GM21619 (cell line): ENCODE measurements at regions not wholly inside any gene's neighbourhood (a gene's known extent, or its start where the extent isn't known, plus 50 kb on each side); places are given as distances from the start of the nearest gene placed in this dataset.

ENCODE experiments used
- ATAC-seq: cut with Tn5 transposase; IDR thresholded peaks from one replicate; pipeline ENCODE4 v1.9.1; 2021; ENCODE audit not compliant: unreplicated experiment

DNA sequence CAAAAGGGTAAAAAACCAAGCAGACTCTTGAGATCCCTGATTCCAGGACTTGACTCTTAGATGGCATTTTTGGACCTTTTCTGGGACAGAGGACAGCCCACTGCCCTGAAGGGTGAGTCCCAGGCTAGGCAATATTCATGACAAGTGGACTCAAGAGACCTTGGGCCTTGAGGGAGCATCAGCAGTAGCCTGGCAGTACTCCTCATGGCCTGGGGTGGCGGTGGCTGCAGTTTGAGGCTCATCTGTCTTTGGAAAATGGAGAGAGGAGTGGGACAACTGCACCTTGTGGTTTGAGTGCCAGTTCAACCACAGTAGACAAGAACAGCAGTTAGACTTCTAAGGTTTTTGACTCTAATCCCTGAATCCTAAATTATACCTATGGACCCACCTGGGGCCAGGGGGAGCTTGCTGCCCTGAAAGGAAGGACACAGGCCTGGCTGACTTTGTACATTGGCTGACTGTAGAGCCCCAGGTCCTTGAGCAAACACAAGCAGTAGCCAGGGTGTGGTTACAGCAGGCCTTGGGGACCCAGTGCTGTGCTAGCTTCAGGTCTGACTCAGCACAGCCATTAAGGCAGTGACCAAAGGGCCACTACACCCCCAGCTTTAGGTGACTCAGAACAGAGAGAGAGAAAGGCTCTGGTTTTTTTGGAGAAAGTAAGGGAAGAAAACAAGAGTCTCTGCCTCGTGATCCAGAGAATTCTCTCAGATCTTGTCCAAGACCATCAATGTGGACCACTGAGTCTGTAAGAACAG is 1023.2 kb downstream of the KCNT2 start:
- no peak for ATAC-seq

DNA sequence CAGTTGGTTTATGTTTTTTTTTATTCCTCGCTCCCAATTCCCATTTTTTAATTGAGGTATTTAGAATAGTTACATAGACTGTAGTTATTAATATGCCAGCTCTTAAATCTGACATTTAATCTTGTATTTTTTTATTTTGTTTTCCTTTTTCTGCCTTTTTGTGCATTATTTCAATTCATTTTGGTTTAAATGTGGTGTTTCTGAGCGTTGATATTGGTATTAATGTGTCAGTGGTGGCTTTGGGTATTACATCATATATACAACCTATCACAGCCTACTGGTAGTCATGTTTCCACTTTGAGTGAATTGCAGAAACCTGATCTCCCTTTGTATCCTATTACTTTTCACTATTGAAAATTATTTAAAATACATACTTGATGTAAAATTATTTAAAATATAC is 1027.3 kb downstream of the KCNT2 start:
- ATAC-seq = no peak

DNA sequence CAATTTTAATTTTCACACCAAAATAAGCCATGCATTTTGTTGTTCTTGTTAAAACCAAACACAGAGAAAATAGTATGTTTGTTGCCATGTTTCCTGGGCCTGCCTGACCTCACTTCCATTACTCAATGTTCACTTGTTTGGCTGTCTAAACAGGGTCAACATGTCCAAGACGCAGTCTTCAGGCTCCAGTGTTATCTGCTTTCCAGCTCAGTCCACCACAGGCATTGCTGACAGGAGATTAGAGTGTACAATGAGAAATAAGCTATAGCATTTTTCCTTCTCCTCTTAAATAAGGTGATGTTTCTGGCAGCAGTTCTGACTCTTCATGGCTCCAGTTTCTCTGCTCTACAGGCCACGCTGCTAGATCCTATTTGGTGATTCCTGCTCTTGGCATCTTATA is 1030.5 kb downstream of the KCNT2 start:
- ATAC-seq = no peak

DNA sequence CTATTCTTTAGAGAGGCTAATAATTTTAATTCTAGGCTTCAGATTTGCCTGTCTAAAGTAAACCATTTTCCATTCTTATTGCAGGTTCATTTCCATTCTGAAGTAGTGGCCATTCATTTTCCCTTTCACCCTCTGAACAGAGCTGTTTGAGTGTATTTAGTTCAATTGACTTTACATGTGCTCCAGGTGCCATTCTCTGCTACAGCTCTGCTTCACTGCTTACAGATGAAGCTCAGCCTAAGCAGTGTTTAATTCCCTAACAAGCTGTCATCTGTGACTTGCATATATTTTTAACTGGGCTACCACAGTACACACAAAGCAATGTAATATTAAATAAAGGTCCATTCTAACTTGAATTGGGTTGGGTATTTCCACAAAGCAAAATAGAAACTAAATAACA is 1031.6 kb downstream of the KCNT2 start:
- no peak for ATAC-seq

DNA sequence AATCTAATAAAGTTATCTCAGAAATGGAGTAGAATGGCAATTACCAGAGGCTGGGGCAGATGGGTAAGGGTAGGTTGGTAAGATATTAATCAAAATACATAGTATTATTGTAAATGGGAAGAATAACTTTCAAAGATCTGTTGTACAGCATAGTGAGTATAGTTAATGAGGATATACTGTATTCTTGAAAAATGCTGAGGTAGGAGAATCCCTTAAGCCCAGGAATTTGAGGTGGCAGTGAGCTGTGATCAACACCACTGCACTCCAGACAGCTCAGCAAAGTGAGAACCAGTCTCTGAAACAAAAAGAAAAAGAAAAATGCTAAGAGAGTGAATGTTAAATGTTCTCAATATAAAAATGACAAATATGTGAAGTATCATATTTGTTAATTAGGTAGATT is 1033.7 kb downstream of the KCNT2 start:
- ATAC-seq = no peak

DNA sequence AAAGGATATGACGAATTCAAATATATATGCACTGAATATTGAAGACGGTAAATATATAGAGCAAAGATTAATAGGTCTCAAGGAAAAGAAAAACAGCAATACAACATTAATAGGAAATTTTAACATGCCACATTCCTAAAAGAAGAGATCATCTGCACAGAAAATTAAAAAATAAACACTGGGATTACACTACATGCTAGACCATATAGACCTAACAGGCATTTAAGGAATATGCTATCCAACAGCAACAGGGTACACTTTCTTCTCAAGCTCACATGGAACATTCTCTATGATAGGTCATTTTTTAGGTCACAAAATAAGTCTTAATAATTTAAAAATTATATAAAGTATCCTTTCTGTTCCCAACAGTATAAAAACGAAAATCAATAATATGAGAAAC is 1038.3 kb downstream of the KCNT2 start:
- no peak for ATAC-seq

DNA sequence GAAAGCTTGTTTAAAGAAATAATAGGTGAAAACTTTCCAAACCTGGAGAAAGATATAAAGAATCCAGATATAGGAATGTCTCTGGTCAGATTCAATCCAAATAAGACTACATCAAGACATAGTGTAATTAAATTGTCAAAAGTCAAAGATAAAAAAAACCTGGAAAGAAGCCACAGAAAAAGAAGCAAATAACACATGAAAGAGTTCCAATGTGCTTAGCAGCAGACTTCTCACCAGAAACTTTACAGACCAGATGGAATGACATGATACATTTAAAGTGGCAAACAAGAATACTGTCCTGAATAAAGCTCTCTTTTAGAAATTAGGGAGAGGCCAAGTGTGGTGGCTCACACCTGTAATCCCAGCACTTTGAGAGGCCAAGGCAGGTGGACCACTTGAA is 1039.9 kb downstream of the KCNT2 start:
- ATAC-seq = no peak

DNA sequence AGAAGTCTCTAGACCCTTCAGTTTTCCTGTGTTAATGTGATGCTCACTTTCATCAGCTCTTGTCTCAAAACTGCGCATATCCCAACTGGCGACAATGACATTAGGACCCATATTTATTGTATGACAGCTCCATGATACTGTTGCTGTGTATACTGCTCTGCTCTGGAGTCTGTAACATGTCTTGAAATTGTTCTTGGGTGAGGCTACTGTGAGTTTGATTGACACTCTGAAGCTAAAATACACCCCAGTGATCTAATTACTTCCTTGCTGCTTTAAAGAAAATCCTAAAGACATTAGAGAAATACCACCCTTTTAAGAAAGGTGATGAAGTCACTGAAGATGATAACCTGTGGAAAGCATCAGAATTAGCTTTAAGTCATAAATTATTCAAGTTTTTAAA is 1046.2 kb downstream of the KCNT2 start:
- no peak for ATAC-seq

DNA sequence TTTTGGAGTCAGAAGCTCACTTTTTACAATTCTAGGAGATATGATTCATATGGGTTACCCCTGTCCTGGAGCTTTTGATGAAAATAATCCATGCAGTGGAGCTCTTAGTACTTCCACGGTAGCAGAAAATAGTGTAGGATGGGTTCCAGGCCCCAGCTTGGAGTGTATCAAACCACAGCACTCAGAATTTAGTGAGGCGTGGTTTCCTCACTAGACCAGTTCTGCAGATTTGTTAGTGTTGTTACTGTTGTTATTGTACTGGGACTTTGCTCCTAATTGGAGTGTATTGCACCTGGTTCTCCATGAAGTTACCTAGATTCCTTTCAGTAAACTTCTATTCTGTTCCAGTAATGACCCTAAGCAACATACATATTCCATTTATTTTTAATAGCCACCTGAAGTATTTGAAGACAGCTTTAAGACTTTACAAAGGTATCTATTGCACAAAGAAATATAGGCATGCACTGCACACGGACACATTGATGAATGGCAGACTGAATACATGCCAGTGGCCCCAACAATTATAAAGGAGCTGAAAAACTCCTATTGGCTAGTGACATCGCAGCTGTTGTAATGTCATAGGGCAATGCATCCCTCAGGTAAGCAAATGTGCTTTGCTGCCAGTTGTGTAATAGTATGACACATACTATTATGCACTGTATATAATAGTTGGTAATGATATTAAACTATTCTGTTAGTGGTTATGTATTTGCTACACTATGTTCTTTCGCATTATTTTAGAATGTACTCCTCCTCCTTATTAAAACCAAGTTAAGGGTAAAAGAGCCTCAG is 1058.0 kb downstream of the KCNT2 start:
- ATAC-seq = no peak

DNA sequence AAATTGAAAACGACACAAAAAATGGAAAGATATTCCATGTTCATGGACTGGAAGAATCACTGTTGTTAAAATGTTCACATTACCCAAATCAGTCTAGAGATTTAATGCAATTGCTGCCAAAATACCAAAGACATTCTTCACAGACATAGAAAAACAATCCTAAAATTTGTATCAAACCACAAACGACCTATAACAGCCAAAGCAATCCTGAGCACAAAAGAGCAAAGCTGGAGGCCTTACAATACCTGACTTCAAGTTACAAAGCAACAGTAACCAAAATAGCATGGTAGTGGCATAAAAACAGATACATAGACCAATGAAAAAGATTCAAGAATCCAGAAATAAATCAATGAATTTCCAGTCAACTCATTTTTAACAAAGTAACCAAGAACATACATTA is 1077.3 kb downstream of the KCNT2 start:
- no peak for ATAC-seq

DNA sequence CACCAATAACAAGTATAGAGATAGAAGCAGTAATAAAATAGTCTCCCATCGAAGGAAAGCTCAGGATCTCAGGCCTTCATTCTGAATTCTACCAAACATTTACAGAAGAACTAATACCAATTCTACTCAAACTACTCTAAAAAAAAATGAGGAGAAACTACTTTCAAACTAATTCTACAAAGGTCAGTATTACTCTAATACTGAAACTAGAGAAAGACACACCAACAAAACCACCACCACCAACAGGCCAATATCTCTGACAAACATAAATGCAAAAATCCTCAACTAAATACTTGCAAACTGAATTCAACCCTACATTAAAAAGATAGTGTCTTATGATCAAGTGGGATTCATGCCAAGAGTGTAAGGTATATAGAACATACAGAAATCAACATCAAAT is 1078.4 kb downstream of the KCNT2 start:
- no peak for ATAC-seq

DNA sequence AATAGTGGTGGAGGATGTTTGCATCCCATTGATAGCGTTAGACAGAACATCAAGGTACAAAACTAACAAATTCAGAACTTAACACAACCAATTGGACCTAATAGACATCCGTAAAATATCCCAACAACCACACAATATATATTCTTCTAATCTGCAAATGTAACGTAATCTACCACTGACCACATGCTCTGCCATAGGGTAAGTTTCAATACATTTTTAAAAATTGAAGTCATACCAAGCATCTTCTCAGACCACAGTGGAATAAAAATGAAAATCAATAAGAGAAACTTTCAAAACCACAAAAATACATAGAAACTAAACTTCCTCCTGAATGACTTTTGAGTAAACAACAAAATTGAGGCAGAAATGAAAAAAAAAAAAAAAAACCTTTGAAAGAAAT is 1087.5 kb downstream of the KCNT2 start:
- no peak for ATAC-seq

DNA sequence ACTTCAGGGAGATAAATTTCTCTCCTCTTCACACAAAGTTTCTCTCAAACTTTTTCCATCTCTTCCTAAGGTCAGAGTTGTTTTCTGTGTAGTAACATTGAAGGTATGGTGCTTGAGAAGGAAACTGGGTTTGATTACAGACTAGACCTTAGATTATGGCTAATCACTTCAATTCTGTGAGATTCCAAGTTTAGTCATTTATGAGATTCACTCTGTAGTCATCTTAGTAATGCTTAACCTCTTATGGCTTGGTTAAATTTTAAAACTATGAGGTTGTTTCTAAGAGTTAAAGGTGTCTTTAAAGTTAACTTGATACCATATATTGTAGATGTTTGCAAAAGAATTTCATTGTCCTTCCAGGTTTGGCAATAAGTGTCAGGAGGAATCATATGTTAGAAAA is 1092.2 kb downstream of the KCNT2 start:
- no peak for ATAC-seq

DNA sequence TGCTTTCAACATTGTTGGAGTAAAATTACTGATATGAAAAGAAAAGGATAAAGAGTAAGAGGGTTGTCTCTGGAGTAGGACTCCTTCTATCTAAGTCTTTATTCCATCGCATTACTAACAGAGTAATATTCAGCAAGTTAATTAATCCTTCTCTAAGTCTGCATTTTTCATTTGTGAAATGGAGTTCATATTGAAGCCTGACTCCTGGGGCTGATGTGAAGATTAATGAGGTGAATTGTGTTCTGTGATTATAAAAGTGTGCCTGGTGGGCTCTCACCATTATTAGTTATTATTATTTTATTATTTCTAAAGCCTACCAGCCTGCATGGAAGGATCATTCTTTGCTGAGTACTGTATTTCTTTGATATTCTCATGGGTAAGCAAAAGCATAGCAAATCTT is 1096.7 kb downstream of the KCNT2 start:
- ATAC-seq = no peak

DNA sequence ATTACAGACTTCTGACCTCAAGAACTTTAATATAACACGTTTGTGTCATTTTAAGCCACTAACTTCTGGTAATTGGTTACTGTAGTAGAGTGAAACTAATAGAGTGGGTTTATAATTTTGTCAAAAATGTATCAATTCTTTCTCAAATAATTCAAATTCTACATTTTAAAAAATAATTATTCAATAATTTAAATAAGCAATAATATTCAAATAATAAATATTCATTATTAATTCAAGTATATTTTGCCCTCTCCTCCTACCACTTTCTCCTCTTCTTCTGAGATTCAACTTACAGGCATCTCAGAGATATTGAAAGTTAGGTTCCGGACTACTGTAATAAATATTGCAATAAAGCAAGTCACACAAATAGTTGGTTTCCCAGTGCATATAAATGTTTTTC is 1107.1 kb downstream of the KCNT2 start:
- ATAC-seq = no peak

DNA sequence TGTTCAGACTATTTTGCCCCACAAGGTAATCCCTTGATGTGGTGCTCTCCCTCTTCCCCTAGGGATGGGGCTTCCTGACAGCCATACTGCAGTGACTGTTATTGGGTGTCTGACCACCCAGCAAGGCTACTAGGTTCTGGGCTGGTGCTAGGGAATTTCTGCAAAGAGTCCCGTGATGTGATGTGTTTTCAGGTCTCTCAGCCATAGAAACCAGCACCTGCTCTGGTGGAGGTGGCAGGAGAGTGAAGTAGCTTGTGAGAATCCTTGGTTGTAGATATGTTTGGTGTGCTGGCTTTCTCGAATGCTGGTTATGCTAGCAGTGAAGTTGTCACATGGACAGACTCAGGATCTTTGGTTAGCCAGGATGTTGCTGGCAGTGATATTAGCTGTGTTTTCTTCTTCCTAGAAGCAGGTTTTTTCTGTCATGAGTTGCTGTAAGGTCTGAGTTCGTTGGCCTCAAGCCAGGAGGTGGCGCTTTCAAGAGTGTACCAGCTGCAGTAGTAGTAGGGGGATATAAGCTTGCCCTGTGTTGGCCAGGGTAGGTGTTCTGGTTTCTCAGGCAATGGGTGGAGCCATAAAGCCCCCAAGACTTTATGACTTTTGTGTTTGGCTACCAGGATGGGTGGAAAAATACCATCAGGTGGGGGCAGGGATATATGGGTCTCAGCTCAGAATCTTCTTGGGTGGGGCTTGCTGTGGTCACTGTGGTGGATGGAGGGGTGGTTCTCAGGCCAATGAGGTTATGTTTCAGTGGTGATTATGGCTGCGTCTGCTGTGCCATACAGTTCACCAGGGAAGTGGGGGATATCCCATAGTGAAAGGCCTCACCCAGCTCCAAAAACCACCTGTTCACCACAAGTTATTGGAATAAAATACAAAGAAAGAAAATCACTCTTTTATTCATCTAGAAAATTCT is 1112.3 kb downstream of the KCNT2 start:
- no peak for ATAC-seq

DNA sequence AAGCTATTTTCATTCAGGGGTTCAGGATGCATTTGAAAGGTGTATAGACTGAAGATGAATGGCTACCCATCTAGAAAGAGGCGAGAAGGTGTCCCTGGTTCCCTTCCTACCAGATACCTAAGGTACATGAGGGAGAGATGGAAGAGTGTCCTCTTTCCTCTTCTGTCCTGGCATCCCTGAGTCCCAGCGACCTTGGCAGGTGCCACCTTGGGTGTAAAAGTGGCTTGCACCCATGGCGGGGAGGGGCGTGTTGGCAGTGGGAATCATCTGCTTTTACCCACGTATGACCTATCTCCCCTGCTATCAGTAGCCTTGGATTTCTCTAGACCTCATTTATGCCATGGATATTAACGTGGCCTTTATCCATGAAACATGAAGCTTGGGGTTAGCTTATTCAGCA is 1126.1 kb downstream of the KCNT2 start:
- no peak for ATAC-seq

DNA sequence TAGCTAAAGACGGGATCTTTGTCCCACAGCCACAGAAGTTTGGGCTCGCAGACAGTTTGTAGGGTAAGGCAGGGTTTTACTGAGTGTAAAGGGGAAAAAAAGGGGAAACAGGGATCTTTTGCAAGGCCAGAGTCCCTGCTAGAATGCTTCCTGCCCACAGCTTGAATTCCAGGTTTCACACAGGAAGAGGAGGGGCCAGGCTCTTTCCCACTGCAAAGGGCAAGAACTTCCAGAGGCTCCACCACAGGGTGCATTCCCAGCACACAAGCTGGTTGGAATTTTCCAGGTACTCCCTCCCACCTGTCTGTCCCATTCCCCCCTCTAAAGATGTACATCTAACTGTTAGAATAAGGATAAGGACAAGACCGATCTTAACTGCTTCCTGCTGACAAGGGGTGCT is 1126.9 kb downstream of the KCNT2 start:
- ATAC-seq = no peak

DNA sequence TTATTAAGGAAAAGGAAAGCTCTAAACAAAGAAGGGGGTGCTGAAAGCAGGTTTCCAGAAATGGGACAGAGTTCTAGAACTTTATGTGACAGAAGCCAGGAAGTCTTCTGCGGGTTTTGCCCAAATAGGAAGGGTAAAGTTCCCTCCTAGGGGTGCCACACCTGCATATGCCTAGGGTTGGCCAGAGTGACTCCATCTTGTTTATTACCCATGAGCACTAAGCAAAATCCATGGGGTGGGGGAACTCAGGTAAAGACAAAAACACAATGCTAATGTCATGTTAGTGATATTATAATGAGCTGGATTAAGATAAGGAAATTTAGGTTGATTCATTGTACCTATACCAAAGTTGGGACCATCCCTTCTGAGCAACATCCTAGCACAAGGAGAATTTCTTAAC is 1132.7 kb downstream of the KCNT2 start:
- no peak for ATAC-seq

DNA sequence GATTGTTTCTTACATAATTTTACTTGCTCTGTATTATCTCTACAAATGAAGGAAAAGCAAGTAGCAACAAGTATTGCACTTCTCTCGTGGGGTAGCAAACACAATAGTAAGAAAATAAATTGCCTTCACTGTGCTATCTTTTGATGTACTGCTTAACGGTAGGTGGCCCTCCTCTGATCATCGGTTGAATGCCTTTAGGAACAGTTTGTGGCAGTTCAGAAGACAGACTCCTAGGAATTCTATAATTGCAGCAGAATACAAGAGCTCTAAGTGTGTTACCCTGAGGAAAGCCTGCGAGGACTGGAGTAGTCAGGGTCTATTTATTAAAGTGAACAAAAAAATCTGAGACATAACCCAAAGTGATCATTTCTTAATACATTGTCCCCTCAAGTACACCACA is 1135.9 kb downstream of the KCNT2 start:
- no peak for ATAC-seq

DNA sequence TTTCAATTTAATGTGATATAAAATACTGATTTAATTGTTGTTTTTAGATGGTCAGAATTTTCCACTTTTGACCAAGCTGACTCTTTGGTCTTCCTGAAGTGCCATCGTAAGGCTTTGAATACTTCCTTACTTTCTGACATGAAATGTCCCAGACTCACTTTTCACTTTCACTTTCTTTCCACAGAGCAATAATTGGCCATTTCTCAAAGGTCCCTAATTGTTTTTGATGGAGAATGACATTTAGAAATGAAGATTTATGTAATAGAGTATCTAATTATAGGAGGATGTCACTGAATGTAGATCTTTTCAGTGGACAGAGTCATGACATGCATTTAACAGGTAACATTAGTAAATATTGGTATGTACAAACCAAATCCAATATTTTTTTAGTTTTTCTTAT is 1141.6 kb downstream of the KCNT2 start:
- ATAC-seq = no peak

DNA sequence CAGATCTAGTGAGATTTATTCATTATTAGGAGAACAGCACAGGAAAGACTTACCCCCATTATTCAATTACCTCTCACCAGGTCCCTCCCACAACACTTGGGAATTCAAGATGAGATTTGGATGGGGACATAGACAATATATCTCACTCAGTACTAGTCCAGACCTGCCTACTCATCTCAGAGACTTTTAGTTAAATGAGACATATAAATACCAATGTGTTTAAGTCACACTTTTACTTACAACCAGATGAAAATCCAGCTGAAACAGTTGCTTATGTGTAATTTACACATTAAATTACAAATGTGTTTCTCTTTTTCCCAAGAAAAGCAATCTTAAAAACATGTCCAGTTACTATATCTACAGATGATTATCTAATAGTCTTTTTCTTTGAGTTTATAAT is 1145.6 kb downstream of the KCNT2 start:
- no peak for ATAC-seq
